Tibial artery (tissue), 4 donors: ENCODE measurements at regions not wholly inside any gene's neighbourhood (a gene's known extent, or its start where the extent isn't known, plus 50 kb on each side); places are given as distances from the start of the nearest gene placed in this dataset.
A peak's percentile ranks its signal among the peaks of the same experiment; 100 is the strongest.

Experiments
- DNase-seq, 2 donors: peaks; one replicate each; pipeline ENCODE4 v3.0.0-alpha.2; 2019
- H3K27ac ChIP-seq, 2 donors: fragments of 200-600 bp; sonication (generic) in 1 of 2; 1 replicate in 1 of 2; 2 replicates in 1 of 2; pipeline ENCODE4 v1.5.1; 2018 to 2019; ENCODE audit warnings: mild to moderate bottlenecking in 1 of 2
- H3K27me3 ChIP-seq, 2 donors: fragments of 200-600 bp; sonication (generic) in 1 of 2; one replicate each; pipeline versions ENCODE4 v1.5.1 to v1.6.0; 2016 to 2019
- H3K36me3 ChIP-seq, 3 donors: fragments of 200-600 bp; sonication (generic) in 2 of 3; one replicate each; pipeline ENCODE4 v1.5.1; 2016 to 2019; ENCODE audit warnings: mild to moderate bottlenecking in 2 of 3
- H3K4me1 ChIP-seq, 4 donors: fragments of 200-600 bp; sonication (generic) in 2 of 4; 1 replicate in 3 of 4; 2 replicates in 1 of 4; pipeline ENCODE4 v1.5.1; 2016 to 2019
- H3K4me3 ChIP-seq, 2 donors: fragments of 200-600 bp; sonication (generic) in 1 of 2; 1 replicate in 1 of 2; 2 replicates in 1 of 2; pipeline ENCODE4 v1.5.1; 2018 to 2019; ENCODE audit warnings: mild to moderate bottlenecking in 2 of 2
- H3K9me3 ChIP-seq, 3 donors: fragments of 200-600 bp; sonication (generic) in 1 of 3; one replicate each; pipeline ENCODE4 v1.5.1; 2016 to 2019
- intact Hi-C: fragments of 100-400 bp; cut with DNase I; formaldehyde crosslinking; loops from one replicate; pipeline ENCODE4 v1.15.0; 2023; ENCODE audit warnings: low total_unique reads
- TF ChIP-seq, protein P1 (sequence below), 2 experiments: fragments of 200-600 bp in 1 of 2; fragments of 450-650 bp in 1 of 2; IDR thresholded peaks; one replicate each; pipeline ENCODE4 v1.5.1; 2017 to 2019; ENCODE audit warnings: antibody characterized with exemption in 2 of 2, mild to moderate bottlenecking in 1 of 2, moderate library complexity in 1 of 2

GRCh38 chr14:73780391-73780790, 66.2 kb upstream of the PNMA1 start:
- no peaks in the 10 kb centered on the region for H3K27me3 ChIP-seq
- H3K9me3 ChIP-seq: no peaks in the 10 kb centered on the region
- H3K27ac ChIP-seq: no peak overlapping the region
- no peak overlapping the region for H3K4me3 ChIP-seq
- intact Hi-C loops: no loop called here
- TF ChIP-seq, protein P1, sequence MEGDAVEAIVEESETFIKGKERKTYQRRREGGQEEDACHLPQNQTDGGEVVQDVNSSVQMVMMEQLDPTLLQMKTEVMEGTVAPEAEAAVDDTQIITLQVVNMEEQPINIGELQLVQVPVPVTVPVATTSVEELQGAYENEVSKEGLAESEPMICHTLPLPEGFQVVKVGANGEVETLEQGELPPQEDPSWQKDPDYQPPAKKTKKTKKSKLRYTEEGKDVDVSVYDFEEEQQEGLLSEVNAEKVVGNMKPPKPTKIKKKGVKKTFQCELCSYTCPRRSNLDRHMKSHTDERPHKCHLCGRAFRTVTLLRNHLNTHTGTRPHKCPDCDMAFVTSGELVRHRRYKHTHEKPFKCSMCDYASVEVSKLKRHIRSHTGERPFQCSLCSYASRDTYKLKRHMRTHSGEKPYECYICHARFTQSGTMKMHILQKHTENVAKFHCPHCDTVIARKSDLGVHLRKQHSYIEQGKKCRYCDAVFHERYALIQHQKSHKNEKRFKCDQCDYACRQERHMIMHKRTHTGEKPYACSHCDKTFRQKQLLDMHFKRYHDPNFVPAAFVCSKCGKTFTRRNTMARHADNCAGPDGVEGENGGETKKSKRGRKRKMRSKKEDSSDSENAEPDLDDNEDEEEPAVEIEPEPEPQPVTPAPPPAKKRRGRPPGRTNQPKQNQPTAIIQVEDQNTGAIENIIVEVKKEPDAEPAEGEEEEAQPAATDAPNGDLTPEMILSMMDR (IDR thresholded peaks at IDR 0.05): no peak
- H3K36me3 ChIP-seq: no peaks in the 10 kb centered on the region
- H3K4me1 ChIP-seq: peaks cover 0 to 80% (median 55%) of the 10 kb centered on the region in 4 donors
- no peak for DNase-seq

- Histone ChIP-seq H3K9me3 (no peaks in the 10 kb centered on the region), H3K36me3 (no peaks in the 10 kb centered on the region), H3K27ac (no peak overlapping the region), H3K4me3 (no peak overlapping the region), H3K27me3 (no peaks in the 10 kb centered on the region), H3K4me1 (peaks cover 0 to 80% (median 53%) of the 10 kb centered on the region in 4 donors)
- TF ChIP-seq, protein P1 (IDR thresholded peaks at IDR 0.05): no peak
- intact Hi-C loops: no loop called here
- no peak for DNase-seq
Observed at GRCh38 chr14:73778736-73779135, 64.6 kb upstream of the PNMA1 start.

DNA sequence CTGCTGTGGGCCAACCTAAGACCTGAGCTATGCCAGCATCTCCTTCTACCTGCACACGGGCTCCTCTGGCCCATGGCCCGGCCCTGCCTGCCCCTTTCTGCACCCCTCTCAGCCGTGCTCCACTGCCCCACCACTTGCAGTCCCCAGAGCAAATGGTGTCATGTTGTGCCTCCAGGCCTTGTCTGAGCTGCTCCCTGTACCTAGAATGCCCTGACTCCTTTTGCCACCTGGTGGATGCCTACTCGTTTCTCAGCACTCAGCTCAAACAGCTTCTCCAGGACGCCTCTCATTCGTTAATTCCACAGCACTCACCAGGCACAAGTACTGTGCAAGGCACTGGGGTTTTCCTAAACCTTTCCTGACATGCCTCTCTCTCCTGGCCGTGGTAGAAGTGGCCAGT, 63.2 kb upstream of the PNMA1 start:
- TF ChIP-seq, protein P1 (IDR thresholded peaks at IDR 0.05): no peak
- no peak for DNase-seq
- no peak overlapping the region for H3K27ac ChIP-seq
- H3K4me1 ChIP-seq: peaks cover 0 to 80% (median 44%) of the 10 kb centered on the region in 4 donors
- no peak overlapping the region for H3K4me3 ChIP-seq
- H3K27me3 ChIP-seq: no peaks in the 10 kb centered on the region
- no peaks in the 10 kb centered on the region for H3K36me3 ChIP-seq
- no peaks in the 10 kb centered on the region for H3K9me3 ChIP-seq
- intact Hi-C loops: no loop called here

- no peak for DNase-seq
- H3K9me3 ChIP-seq: no peaks in the 10 kb centered on the region
- H3K4me3 ChIP-seq: no peak overlapping the region
- TF ChIP-seq, protein P1 (IDR thresholded peaks at IDR 0.05): no peak
- intact Hi-C loops: no loop called here
- H3K27ac ChIP-seq: peak overlapping the region; percentile 16 to 33
- H3K36me3 ChIP-seq: no peaks in the 10 kb centered on the region
- H3K4me1 ChIP-seq: peaks cover 0 to 82% (median 48%) of the 10 kb centered on the region in 4 donors
- H3K27me3 ChIP-seq: no peaks in the 10 kb centered on the region
Observed at GRCh38 chr14:73776194-73776537, 62.0 kb upstream of the PNMA1 start.

DNA sequence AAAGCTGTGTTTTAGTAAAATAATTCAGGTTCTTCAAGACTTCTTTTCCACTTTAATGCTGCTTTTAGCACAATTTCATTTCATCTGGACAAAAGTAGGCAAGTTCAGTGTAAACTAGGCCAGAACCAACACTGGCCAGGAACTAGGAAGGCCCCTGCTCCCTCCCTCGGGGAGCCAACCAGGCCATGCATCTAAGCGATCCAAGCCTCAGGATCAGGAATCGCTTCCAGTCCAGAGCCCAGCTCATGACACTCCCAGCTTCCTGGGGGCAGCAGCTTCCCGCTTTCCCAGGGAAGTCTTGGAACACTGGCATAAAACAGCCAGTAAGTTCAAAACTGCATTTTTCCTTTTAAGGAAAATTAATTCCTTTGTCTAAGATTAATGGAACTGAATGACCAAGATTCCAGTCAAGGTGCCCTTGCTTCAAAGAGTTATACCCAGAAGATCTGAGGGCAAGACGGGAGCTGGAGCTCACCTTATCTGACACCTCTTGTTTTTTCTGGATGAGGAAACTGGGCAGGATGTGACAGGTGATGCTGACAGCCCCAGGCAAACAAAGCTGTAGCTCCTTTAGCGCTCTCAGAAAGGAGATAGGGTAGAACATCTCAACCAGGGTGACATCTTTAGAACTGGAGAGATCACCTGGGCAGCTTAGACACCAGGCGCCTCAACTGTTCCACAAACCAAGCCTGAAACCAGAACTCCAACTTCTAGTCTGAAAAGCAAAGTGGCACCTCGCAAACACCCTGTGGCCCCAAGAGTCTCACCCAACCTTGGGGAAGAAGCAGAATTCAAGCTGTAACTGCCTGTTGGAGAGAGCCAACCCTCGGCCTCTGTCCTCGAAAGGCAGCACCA, 61.4 kb upstream of the PNMA1 start:
- H3K27ac ChIP-seq: peak overlapping the region; percentile 16 to 33
- H3K9me3 ChIP-seq: no peaks in the 10 kb centered on the region
- DNase-seq: no peak
- H3K36me3 ChIP-seq: no peaks in the 10 kb centered on the region
- peaks cover 0 to 86% (median 54%) of the 10 kb centered on the region in 4 donors for H3K4me1 ChIP-seq
- intact Hi-C loops: no loop called here
- H3K27me3 ChIP-seq: no peaks in the 10 kb centered on the region
- TF ChIP-seq, protein P1 (IDR thresholded peaks at IDR 0.05): no peak
- no peak overlapping the region for H3K4me3 ChIP-seq
